Amniotic stem cell (primary cell): ENCODE measurements at regions not wholly inside any gene's neighbourhood (a gene's known extent, or its start where the extent isn't known, plus 50 kb on each side); places are given as distances from the start of the nearest gene placed in this dataset.

ENCODE experiments used
- DNase-seq: peaks from one replicate; lab custom pipeline; 2025; lab: John Stamatoyannopoulos, UW

GRCh38 chr1:186620566-186621350, 59.5 kb downstream of the PTGS2 start:
- peak; percentile 34 for DNase-seq

GRCh38 chr1:186618401-186619170, 61.6 kb downstream of the PTGS2 start:
- no peak for DNase-seq

GRCh38 chr1:186617926-186618325, 62.3 kb downstream of the PTGS2 start:
- no peak for DNase-seq

- DNase-seq: no peak
Measured at GRCh38 chr1:186616511-186616910, 63.7 kb downstream of the PTGS2 start.

GRCh38 chr1:186615332-186615731, 64.9 kb downstream of the PTGS2 start:
- no peak for DNase-seq

- DNase-seq: no peak
Measured at GRCh38 chr1:186611156-186611555, 69.1 kb downstream of the PTGS2 start.

- no peak for DNase-seq
Measured at GRCh38 chr1:186609183-186609582, 71.0 kb downstream of the PTGS2 start.

- peak; percentile 22 for DNase-seq
Measured at GRCh38 chr1:186605762-186606350, 74.4 kb downstream of the PTGS2 start.

- DNase-seq: no peak
Measured at GRCh38 chr1:186595969-186596368, 84.3 kb downstream of the PTGS2 start.

GRCh38 chr1:186578325-186579016, 101.8 kb downstream of the PTGS2 start:
- no peak for DNase-seq

GRCh38 chr1:186577633-186578032, 102.6 kb downstream of the PTGS2 start:
- no peak for DNase-seq

- no peak for DNase-seq
Measured at GRCh38 chr1:186577216-186577615, 103.0 kb downstream of the PTGS2 start.

- DNase-seq: no peak
Measured at GRCh38 chr1:186575348-186575747, 104.9 kb downstream of the PTGS2 start.

GRCh38 chr1:186574926-186575325, 105.3 kb downstream of the PTGS2 start:
- DNase-seq: no peak

GRCh38 chr1:186572509-186572908, 107.7 kb downstream of the PTGS2 start:
- DNase-seq: no peak

- no peak for DNase-seq
Measured at GRCh38 chr1:186571771-186572170, 108.5 kb downstream of the PTGS2 start.

GRCh38 chr1:186569856-186570255, 108.9 kb upstream of the PDC start:
- DNase-seq: no peak

- DNase-seq: no peak
Measured at GRCh38 chr1:186568221-186568620, 107.3 kb upstream of the PDC start.

- no peak for DNase-seq
Measured at GRCh38 chr1:186566140-186566855, 105.4 kb upstream of the PDC start.

GRCh38 chr1:186564582-186564981, 103.7 kb upstream of the PDC start:
- DNase-seq: no peak

- no peak for DNase-seq
Measured at GRCh38 chr1:186559601-186560116, 98.7 kb upstream of the PDC start.
